ENCODE measurements at regions not wholly inside any gene's neighbourhood (a gene's known extent, or its start where the extent isn't known, plus 50 kb on each side); places are given as distances from the start of the nearest gene placed in this dataset.

DNA sequence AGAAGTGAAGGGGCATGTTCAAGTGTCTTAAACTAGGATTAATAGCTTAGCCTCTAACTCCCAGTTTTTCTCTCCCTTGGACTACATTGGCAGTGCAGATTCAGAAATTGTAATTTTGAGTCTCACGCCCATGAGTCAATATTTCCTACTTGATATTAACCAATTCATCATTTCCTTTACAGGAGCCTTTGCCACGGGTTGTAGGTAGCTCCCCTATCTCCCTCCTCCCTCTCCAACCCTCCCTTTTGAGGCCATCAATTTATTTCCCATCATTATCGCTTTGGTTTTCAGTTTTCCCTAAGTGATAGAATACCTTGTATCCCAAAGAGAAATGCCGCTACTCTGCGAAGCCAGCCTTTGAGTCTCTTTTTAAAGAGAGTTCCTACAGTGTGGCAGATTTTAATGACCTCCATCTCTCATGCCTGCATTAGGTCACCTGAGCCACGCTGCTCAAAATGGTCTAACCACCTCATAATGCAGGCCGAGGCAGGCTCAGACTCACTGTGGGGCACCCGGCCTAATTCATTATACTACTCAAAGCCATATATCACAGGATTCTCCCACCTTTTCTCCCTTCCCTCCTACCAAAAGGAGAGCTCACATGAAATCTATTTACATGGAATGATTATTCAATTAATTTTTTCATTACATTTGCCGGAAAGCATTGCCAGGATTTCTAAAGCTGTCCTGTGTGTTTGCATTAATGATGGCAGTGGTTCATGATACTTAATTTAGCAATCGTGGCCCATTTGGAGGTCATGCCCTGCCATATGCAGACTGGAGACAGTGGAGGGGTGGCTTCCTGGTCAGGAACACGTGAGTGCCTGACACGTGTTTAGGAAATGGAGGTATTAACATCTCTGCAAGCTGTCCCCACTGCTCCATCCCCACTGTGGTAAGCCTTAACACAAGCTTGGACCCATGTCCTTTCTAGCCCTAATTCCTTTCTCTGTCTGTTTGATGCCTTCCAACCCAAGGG, 448.2 kb upstream of the AUTS2 start (continued):
- no peak for TF ChIP-seq POLR2AphosphoS5 (IDR thresholded peaks at IDR 0.05; ENCODE audit: low read depth)
- no peak for TF ChIP-seq STAT1 (IDR thresholded peaks at IDR 0.05; ENCODE audit: unreplicated experiment)
- TF ChIP-seq, protein P1, sequence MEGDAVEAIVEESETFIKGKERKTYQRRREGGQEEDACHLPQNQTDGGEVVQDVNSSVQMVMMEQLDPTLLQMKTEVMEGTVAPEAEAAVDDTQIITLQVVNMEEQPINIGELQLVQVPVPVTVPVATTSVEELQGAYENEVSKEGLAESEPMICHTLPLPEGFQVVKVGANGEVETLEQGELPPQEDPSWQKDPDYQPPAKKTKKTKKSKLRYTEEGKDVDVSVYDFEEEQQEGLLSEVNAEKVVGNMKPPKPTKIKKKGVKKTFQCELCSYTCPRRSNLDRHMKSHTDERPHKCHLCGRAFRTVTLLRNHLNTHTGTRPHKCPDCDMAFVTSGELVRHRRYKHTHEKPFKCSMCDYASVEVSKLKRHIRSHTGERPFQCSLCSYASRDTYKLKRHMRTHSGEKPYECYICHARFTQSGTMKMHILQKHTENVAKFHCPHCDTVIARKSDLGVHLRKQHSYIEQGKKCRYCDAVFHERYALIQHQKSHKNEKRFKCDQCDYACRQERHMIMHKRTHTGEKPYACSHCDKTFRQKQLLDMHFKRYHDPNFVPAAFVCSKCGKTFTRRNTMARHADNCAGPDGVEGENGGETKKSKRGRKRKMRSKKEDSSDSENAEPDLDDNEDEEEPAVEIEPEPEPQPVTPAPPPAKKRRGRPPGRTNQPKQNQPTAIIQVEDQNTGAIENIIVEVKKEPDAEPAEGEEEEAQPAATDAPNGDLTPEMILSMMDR (conservative IDR thresholded peaks at IDR 0.05; ENCODE audit: low read depth in 2 of 2): no peak
- TF ChIP-seq CREB1 (CRISPR knock-in tag; IDR thresholded peaks at IDR 0.05; ENCODE audit: low read depth): no peak

DNA sequence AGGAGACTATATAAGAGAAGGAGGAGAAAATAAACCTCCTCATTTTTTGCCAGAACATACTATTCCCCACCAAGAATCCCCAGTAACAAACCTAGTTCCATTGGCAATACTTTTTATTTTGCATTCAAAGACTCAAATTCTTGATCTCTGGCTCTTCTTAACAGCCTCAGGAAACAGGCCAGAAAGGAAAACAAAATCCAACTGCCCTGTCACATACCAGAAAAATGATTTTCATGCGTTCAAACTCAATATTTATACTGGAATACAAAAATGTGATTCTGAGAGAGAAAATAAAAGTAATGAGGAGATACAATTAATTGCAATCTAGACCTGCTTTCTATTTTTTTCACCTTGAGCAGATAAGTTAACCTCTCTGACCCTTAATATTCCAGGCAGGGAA, 435.9 kb upstream of the AUTS2 start:
- TF ChIP-seq, protein P2, sequence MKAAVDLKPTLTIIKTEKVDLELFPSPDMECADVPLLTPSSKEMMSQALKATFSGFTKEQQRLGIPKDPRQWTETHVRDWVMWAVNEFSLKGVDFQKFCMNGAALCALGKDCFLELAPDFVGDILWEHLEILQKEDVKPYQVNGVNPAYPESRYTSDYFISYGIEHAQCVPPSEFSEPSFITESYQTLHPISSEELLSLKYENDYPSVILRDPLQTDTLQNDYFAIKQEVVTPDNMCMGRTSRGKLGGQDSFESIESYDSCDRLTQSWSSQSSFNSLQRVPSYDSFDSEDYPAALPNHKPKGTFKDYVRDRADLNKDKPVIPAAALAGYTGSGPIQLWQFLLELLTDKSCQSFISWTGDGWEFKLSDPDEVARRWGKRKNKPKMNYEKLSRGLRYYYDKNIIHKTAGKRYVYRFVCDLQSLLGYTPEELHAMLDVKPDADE (IDR thresholded peaks at IDR 0.05): no peak
- TF ChIP-seq CREB1 (CRISPR knock-in tag; IDR thresholded peaks at IDR 0.05; ENCODE audit: low read depth) (no peak), EZH2phosphoT487 (IDR thresholded peaks at IDR 0.05; ENCODE audit: unreplicated experiment) (no peak)
- TF ChIP-seq, protein P1 (conservative IDR thresholded peaks at IDR 0.05; ENCODE audit: low read depth in 2 of 2): no peak
- Histone ChIP-seq H3K27me3 (ENCODE audit: insufficient read depth) (no peaks in the 10 kb centered on the region), H3K36me3 (ENCODE audit: insufficient read depth) (no peaks in the 10 kb centered on the region), H2AFZ (no peak overlapping the region), H3K4me3 (no peak overlapping the region), H3K27ac (ENCODE audit: low read depth) (no peak overlapping the region), H3K9me2 (ENCODE audit: insufficient read depth) (no peaks in the 10 kb centered on the region), H4K20me1 (replicated peaks; ENCODE audit: insufficient read depth) (no peaks in the 10 kb centered on the region), H3K4me1 (ENCODE audit: insufficient read depth) (peaks cover 3% of the 10 kb centered on the region; the same call in 1 of the 2 replicates), H3F3A (replicated peaks; ENCODE audit: low read depth) (no peaks in the 10 kb centered on the region), H3K4me2 (no peak overlapping the region), H3K79me2 (replicated peaks; ENCODE audit: insufficient read depth) (no peaks in the 10 kb centered on the region)
- Mint-ChIP-seq H3K27ac (no peak overlapping the region), H3K9me3 (peaks cover 95% of the 10 kb centered on the region), H3K36me3 (ENCODE audit: low read depth) (peaks cover 36% of the 10 kb centered on the region; the same call in 2 of the 3 replicates), H3K4me3 (no peak overlapping the region), H3K27me3 (ENCODE audit: insufficient read depth, low read depth, poor library complexity) (peaks cover 4% of the 10 kb centered on the region), H3K4me1 (no peaks in the 10 kb centered on the region)
- no peak for DNase-seq (ENCODE audit: low spot score)
- ATAC-seq: no peak
